Neural crest cell (in vitro differentiated cells): ENCODE measurements at regions not wholly inside any gene's neighbourhood (a gene's known extent, or its start where the extent isn't known, plus 50 kb on each side); places are given as distances from the start of the nearest gene placed in this dataset.
A peak's percentile ranks its signal among the peaks of the same experiment; 100 is the strongest.

Experiments used
- DNase-seq: peaks from one replicate; pipeline ENCODE4 v3.0.0; 2021; ENCODE audit warnings: low read depth, mixed read lengths, low spot score
- H3K27ac Mint-ChIP-seq: one replicate; pipeline ENCODE4 v1.8.0; 2021; ENCODE audit warnings: mild to moderate bottlenecking, mixed read lengths; ENCODE audit not compliant: unreplicated experiment
- H3K27me3 Mint-ChIP-seq: 2 replicates; pipeline ENCODE4 v1.8.0; 2021; ENCODE audit warnings: low read depth, mild to moderate bottlenecking, mixed read lengths
- H3K36me3 Mint-ChIP-seq: 2 replicates; pipeline ENCODE4 v1.8.0; 2021; ENCODE audit warnings: low read depth, mild to moderate bottlenecking, mixed read lengths
- H3K4me1 Mint-ChIP-seq: 2 replicates; pipeline ENCODE4 v1.8.0; 2021; ENCODE audit warnings: mixed read lengths
- H3K4me3 Mint-ChIP-seq: one replicate; pipeline ENCODE4 v1.8.0; 2021; ENCODE audit warnings: mild to moderate bottlenecking, mixed read lengths
- H3K9me3 Mint-ChIP-seq: 2 replicates; pipeline ENCODE4 v1.8.0; 2021; ENCODE audit warnings: mixed read lengths
- TF ChIP-seq, protein P1 (sequence below): fragments of 200-600 bp; sonication (generic); conservative IDR thresholded peaks from 2 replicates; pipeline ENCODE4 v1.5.0; 2021; ENCODE audit warnings: antibody characterized with exemption, mild to moderate bottlenecking

DNA sequence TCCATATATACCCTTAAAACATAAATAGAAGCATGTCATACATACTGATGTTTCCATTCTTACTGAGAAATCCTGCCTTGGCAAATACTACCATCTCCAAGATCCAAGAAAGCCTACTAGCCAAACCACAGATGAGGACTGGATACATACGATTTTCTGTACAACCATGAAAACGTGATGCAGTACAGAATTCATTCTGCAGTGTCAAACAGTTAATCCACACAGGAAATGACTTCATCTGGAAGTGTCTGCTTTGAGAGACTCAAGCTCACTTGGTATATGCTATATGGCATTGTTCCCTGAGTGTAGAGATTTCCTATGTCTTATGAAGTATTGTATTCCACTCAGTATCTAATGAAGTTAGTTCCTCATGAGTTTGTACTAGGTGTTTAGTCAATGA lies 94.3 kb downstream of the CT47B1 start:
- Mint-ChIP-seq H3K4me3 (no peak overlapping the region), H3K9me3 (peaks cover 2% of the 10 kb centered on the region), H3K27ac (no peak overlapping the region), H3K36me3 (no peaks in the 10 kb centered on the region), H3K27me3 (no peaks in the 10 kb centered on the region), H3K4me1 (no peaks in the 10 kb centered on the region)
- DNase-seq = no peak
- TF ChIP-seq, protein P1, sequence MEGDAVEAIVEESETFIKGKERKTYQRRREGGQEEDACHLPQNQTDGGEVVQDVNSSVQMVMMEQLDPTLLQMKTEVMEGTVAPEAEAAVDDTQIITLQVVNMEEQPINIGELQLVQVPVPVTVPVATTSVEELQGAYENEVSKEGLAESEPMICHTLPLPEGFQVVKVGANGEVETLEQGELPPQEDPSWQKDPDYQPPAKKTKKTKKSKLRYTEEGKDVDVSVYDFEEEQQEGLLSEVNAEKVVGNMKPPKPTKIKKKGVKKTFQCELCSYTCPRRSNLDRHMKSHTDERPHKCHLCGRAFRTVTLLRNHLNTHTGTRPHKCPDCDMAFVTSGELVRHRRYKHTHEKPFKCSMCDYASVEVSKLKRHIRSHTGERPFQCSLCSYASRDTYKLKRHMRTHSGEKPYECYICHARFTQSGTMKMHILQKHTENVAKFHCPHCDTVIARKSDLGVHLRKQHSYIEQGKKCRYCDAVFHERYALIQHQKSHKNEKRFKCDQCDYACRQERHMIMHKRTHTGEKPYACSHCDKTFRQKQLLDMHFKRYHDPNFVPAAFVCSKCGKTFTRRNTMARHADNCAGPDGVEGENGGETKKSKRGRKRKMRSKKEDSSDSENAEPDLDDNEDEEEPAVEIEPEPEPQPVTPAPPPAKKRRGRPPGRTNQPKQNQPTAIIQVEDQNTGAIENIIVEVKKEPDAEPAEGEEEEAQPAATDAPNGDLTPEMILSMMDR = no peak

DNA sequence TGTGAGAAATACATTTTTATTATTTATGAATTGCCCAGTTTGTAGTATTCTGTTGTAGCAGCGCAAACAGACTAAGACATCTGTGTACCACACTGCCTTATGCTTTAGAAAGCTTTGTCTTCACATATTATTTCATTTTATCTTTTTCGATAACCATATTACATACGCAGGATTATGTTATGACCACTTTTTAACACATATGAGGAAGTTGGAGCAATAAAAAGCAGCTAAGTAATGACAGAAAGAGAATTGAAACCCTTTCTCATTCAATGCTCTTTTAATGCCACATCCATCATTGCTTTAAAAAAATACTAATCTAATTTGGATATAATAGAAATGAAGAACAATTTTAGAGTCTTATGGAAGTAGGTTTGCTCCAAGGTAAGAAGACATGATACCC lies 99.7 kb downstream of the CT47B1 start:
- Mint-ChIP-seq H3K9me3 (peaks cover 4% of the 10 kb centered on the region), H3K4me1 (no peaks in the 10 kb centered on the region), H3K27ac (no peak overlapping the region), H3K4me3 (no peak overlapping the region), H3K27me3 (no peaks in the 10 kb centered on the region), H3K36me3 (no peaks in the 10 kb centered on the region)
- DNase-seq = no peak
- TF ChIP-seq, protein P1 = no peak

GRCh38 chrX:120774606-120775005 lies 101.1 kb downstream of the CT47B1 start:
- no peak overlapping the region for H3K27ac Mint-ChIP-seq
- DNase-seq = no peak
- H3K4me1 Mint-ChIP-seq = peaks cover 7% of the 10 kb centered on the region
- H3K36me3 Mint-ChIP-seq = no peaks in the 10 kb centered on the region
- no peak overlapping the region for H3K4me3 Mint-ChIP-seq
- no peaks in the 10 kb centered on the region for H3K27me3 Mint-ChIP-seq
- peaks cover 4% of the 10 kb centered on the region for H3K9me3 Mint-ChIP-seq
- TF ChIP-seq, protein P1 = no peak

DNA sequence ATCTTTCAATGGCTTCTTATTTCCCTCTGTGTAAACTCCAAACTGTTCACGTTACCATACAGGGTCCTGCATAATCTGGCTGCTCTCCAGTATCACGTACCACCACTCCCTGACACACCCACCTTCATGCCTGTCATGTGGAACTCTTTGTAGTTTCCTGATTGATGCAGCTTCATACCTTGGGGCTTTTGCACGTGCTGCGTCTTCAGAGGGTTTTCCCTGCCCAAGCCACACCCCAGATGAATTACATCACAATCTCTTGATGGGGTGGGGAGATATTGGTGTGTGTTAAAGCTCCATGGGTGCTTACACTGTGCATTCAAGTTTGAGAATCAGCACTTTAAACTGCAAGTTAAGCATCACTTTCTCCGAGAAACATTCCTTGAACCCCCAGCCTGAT lies 101.9 kb downstream of the CT47B1 start:
- Mint-ChIP-seq H3K9me3 (peaks cover 4% of the 10 kb centered on the region), H3K4me1 (peaks cover 7% of the 10 kb centered on the region), H3K27me3 (no peaks in the 10 kb centered on the region), H3K36me3 (no peaks in the 10 kb centered on the region), H3K4me3 (no peak overlapping the region), H3K27ac (no peak overlapping the region)
- no peak for DNase-seq
- TF ChIP-seq, protein P1 = no peak

- H3K4me3 Mint-ChIP-seq = no peak overlapping the region
- H3K9me3 Mint-ChIP-seq = peaks cover 4% of the 10 kb centered on the region
- H3K36me3 Mint-ChIP-seq = no peaks in the 10 kb centered on the region
- DNase-seq = no peak
- no peaks in the 10 kb centered on the region for H3K27me3 Mint-ChIP-seq
- H3K27ac Mint-ChIP-seq = no peak overlapping the region
- TF ChIP-seq, protein P1 = peak; percentile 56
- peaks cover 7% of the 10 kb centered on the region for H3K4me1 Mint-ChIP-seq
These were observed 105.9 kb downstream of the CT47B1 start for GRCh38 chrX:120769576-120770341.
